GM10248 (cell line): ENCODE measurements at regions not wholly inside any gene's neighbourhood (a gene's known extent, or its start where the extent isn't known, plus 50 kb on each side); places are given as distances from the start of the nearest gene placed in this dataset.

Source experiments
- CTCF ChIA-PET: fragments of 300-600 bp; sonication (Branson Sonifier 250); formaldehyde crosslinking; extraction: SDS; loops from one replicate; lab custom pipeline; 2021; ENCODE audit warnings: antibody characterized with exemption; lab: Yijun Ruan, JAX
- POLR2A ChIA-PET: fragments of 350-650 bp; sonication (Branson Sonifier 250); formaldehyde crosslinking; extraction: SDS; loops from one replicate; lab custom pipeline; 2020; ENCODE audit warnings: antibody characterized with exemption; lab: Yijun Ruan, JAX
- DNase-seq: peaks from one replicate; pipeline ENCODE4 v3.0.0; 2012; ENCODE audit errors: extremely low spot score
- TF ChIP-seq, protein P1 (sequence below): IDR thresholded peaks from 2 replicates; pipeline ENCODE4 v1.5.1; 2012; ENCODE audit warnings: mild to moderate bottlenecking, low read depth; ENCODE audit errors: extremely low read depth, missing control alignments, control extremely low read depth

DNA sequence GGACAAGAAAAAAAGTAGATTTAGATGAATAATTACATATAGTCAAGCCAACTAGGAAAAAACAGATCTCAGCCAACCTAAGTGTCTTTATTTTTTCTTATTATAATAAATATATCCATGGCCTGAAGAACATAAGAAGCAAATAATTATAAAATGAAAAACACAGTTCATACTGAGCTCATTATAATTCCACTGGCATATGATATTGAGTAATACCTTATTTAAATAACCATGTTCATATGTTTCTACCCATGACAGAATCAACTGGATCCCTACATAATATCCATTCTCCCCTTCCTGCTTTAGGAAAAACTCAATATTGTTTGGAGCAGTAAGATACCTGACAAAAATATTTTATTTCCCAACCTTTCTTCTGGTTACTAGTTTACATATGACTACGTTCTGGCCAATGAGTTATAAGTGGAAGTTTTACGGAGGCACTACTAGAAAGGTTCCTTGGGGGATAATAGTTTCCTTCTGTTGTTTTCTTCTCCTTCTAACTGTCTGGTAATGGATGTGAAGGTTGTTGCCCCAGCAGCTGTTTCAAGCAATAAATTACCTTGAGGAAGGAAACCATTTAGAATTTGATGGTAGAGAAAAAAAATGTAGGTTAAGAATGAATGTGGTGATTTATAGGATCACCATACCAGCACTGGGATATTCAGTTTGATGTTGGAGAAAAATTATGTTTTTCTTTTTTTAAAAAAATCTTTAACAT, 184.1 kb upstream of the MBNL1 start:
- DNase-seq = no peak
- ChIA-PET POLR2A (no interaction called here), CTCF (no interaction called here)
- TF ChIP-seq, protein P1, sequence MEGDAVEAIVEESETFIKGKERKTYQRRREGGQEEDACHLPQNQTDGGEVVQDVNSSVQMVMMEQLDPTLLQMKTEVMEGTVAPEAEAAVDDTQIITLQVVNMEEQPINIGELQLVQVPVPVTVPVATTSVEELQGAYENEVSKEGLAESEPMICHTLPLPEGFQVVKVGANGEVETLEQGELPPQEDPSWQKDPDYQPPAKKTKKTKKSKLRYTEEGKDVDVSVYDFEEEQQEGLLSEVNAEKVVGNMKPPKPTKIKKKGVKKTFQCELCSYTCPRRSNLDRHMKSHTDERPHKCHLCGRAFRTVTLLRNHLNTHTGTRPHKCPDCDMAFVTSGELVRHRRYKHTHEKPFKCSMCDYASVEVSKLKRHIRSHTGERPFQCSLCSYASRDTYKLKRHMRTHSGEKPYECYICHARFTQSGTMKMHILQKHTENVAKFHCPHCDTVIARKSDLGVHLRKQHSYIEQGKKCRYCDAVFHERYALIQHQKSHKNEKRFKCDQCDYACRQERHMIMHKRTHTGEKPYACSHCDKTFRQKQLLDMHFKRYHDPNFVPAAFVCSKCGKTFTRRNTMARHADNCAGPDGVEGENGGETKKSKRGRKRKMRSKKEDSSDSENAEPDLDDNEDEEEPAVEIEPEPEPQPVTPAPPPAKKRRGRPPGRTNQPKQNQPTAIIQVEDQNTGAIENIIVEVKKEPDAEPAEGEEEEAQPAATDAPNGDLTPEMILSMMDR = no peak

DNA sequence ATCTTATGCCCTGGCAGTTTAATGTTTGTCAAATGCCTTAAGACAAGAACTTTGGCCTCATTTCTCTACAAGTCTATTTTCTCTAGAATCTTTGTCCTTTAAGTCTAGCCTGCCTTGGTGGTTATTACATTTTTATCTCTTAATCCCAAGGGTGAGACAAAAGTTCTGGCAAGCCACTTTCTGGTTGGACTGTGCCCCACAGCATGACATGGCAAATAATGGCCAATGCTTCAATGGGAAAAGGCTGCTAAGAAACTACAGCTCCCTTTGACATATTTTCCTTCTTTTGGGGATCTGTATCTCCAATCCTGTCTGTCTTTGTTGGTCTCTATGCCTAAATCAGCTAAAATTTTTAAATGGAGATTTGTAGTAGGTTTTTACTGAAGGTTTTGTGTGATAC, 181.6 kb upstream of the MBNL1 start:
- no peak for DNase-seq
- CTCF ChIA-PET = no interaction called here
- POLR2A ChIA-PET = no interaction called here
- TF ChIP-seq, protein P1 = no peak

GRCh38 chr3:152089528-152089927, 179.2 kb upstream of the MBNL1 start:
- POLR2A ChIA-PET = no interaction called here
- CTCF ChIA-PET = interaction anchor here (0.6 kb wide), 1 partner anchor 9 kb away, joined by 3 read pairs; no protein-coding TSS in a partner anchor
- no peak for DNase-seq
- TF ChIP-seq, protein P1 = no peak

GRCh38 chr3:152091725-152092124, 177.0 kb upstream of the MBNL1 start:
- no peak for DNase-seq
- CTCF ChIA-PET = interaction anchor here (0.9 to 1.6 kb wide), 2 partner anchors 8 to 9 kb away, joined by 3 to 4 read pairs; no protein-coding TSS in a partner anchor
- POLR2A ChIA-PET = no interaction called here
- TF ChIP-seq, protein P1 = no peak

DNA sequence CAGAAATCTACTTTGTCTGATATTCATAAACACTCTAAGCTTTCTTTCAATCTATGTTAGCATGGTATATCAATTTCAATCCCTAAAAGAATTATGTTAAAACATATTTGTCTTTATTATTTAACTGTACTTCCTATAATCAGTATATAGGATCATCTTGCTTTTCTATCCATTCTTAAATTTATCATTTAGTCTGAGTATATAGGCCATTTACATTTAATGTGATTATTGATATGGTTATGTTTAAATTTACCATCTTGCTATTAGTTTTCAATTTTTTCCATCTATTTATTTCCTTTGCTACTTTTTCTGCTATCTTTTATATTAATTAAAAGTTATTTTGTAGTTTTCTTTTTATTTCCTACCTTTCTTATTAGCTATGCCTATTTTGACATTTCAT, 174.8 kb upstream of the MBNL1 start:
- DNase-seq = no peak
- TF ChIP-seq, protein P1 = no peak
- POLR2A ChIA-PET = no interaction called here
- CTCF ChIA-PET = interaction anchor here (1.0 kb wide), 1 partner anchor 14 kb away, joined by 3 read pairs; no protein-coding TSS in a partner anchor

DNA sequence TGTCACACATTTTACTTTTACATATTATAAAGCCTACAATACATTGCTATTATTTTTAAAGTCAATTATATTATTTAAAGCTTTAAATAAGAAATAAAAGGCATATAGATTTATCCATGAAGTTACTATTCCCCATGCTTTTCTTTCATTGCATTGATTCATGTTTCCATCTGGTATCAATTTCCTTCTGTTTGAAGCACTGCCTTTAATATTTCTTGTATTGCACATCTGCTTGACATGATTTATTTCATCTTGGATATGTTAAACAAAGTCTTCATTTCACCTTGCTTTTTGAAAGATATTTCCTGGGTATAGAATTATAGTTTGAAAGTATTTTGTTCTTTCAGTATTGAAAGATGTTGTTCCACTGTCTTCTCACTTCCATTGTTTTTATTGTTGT, 174.3 kb upstream of the MBNL1 start:
- POLR2A ChIA-PET = no interaction called here
- DNase-seq = no peak
- CTCF ChIA-PET = interaction anchor here (1.5 kb wide), 1 partner anchor 11 kb away, joined by 3 read pairs; no protein-coding TSS in a partner anchor
- TF ChIP-seq, protein P1 = no peak
